ENCODE measurements at regions not wholly inside any gene's neighbourhood (a gene's known extent, or its start where the extent isn't known, plus 50 kb on each side); places are given as distances from the start of the nearest gene placed in this dataset.

DNA sequence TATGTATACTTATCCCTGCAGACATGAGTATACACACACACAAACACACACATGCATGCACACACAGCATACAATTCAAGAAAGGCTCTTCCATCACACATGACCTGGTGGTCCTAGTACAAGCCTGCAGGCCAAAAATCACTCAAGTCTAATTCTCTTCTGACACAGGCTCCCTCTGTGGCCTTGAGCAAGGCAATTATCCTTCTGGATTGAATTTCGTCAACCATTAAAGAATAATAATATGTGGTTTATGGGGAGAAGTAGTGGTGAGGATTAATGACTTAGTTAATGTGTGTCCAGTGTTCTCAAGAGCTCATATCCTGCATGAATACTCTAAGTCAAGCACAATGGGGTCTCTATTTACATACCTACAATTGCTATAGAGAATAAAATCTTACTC, 161.8 kb upstream of the KIAA1217 start:
- TF ChIP-seq, protein P1, sequence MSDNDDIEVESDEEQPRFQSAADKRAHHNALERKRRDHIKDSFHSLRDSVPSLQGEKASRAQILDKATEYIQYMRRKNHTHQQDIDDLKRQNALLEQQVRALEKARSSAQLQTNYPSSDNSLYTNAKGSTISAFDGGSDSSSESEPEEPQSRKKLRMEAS (IDR thresholded peaks at IDR 0.05): no peak
- TF ChIP-seq NFIC (IDR thresholded peaks at IDR 0.05) (no peak), RAD21 (IDR thresholded peaks at IDR 0.05; ENCODE audit: low read depth) (no peak), EGR1 (IDR thresholded peaks at IDR 0.05) (no peak), FOXM1 (IDR thresholded peaks at IDR 0.05; ENCODE audit: borderline replicate concordance, low read depth) (no peak), EP300 (IDR thresholded peaks at IDR 0.05; ENCODE audit: borderline replicate concordance) (no peak), CEBPB (IDR thresholded peaks at IDR 0.05) (no peak), TEAD4 (IDR thresholded peaks at IDR 0.05) (no peak)
- TF ChIP-seq, protein P2, sequence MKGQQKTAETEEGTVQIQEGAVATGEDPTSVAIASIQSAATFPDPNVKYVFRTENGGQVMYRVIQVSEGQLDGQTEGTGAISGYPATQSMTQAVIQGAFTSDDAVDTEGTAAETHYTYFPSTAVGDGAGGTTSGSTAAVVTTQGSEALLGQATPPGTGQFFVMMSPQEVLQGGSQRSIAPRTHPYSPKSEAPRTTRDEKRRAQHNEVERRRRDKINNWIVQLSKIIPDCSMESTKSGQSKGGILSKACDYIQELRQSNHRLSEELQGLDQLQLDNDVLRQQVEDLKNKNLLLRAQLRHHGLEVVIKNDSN (IDR thresholded peaks at IDR 0.05): no peak
- TF ChIP-seq, protein P3, sequence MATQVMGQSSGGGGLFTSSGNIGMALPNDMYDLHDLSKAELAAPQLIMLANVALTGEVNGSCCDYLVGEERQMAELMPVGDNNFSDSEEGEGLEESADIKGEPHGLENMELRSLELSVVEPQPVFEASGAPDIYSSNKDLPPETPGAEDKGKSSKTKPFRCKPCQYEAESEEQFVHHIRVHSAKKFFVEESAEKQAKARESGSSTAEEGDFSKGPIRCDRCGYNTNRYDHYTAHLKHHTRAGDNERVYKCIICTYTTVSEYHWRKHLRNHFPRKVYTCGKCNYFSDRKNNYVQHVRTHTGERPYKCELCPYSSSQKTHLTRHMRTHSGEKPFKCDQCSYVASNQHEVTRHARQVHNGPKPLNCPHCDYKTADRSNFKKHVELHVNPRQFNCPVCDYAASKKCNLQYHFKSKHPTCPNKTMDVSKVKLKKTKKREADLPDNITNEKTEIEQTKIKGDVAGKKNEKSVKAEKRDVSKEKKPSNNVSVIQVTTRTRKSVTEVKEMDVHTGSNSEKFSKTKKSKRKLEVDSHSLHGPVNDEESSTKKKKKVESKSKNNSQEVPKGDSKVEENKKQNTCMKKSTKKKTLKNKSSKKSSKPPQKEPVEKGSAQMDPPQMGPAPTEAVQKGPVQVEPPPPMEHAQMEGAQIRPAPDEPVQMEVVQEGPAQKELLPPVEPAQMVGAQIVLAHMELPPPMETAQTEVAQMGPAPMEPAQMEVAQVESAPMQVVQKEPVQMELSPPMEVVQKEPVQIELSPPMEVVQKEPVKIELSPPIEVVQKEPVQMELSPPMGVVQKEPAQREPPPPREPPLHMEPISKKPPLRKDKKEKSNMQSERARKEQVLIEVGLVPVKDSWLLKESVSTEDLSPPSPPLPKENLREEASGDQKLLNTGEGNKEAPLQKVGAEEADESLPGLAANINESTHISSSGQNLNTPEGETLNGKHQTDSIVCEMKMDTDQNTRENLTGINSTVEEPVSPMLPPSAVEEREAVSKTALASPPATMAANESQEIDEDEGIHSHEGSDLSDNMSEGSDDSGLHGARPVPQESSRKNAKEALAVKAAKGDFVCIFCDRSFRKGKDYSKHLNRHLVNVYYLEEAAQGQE (IDR thresholded peaks at IDR 0.05; ENCODE audit: low read depth): no peak

DNA sequence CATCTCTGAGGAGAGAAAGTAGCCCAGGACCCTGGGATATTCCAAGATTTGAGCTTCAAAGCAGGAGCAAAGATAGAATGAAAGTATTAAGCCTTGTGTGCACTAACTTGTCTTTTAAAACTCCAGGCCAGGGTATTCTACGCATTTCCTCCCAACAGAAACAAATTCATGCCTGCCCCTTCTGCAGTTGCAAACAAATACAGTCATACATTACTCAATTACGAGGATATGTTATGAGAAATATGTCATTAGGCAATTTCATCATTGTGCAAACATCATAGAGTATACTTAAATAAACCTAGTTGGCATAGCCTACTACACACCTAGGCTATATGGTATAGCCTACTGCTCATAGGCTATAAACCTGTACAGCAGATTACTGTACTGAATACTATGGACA, 154.5 kb upstream of the KIAA1217 start:
- TF ChIP-seq TAF1 (IDR thresholded peaks at IDR 0.05; ENCODE audit: low read depth): no peak

DNA sequence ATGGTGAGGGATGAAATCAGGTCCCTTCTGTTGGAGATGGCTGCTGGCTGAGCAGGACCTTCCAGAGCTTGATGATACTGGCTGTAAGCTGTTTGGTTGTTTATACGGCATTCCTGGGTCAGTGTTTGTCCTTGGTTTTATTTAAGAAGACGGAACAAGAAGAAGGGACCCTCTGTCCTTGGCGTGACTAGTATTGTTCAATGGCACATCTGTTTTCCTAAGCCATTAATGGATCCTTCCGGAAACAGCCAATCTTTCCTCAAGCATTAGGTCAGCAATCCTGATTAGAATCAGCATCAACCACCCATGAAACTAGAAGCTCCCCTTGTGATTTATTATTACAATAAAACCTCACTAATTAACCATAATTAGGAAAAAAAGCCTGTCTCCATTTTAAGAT, 128.7 kb upstream of the KIAA1217 start:
- no peak for TF ChIP-seq RAD21 (IDR thresholded peaks at IDR 0.05; ENCODE audit: low read depth)
- no peak for TF ChIP-seq YY1 (IDR thresholded peaks at IDR 0.05; ENCODE audit: low read depth)
- TF ChIP-seq NFIC (IDR thresholded peaks at IDR 0.05): no peak
- TF ChIP-seq FOXM1 (IDR thresholded peaks at IDR 0.05; ENCODE audit: borderline replicate concordance, low read depth): no peak
- TF ChIP-seq ZBTB7A (IDR thresholded peaks at IDR 0.05; ENCODE audit: low read depth): no peak
- TF ChIP-seq, protein P3 (IDR thresholded peaks at IDR 0.05; ENCODE audit: low read depth): no peak
- TF ChIP-seq, protein P2 (IDR thresholded peaks at IDR 0.05): no peak
- TF ChIP-seq EP300 (IDR thresholded peaks at IDR 0.05; ENCODE audit: borderline replicate concordance): no peak
- no peak for TF ChIP-seq EGR1 (IDR thresholded peaks at IDR 0.05)
- no peak for TF ChIP-seq TAF1 (IDR thresholded peaks at IDR 0.05; ENCODE audit: low read depth)
- TF ChIP-seq TCF12 (IDR thresholded peaks at IDR 0.05; ENCODE audit: low read depth): no peak
- no peak for TF ChIP-seq TEAD4 (IDR thresholded peaks at IDR 0.05)
- no peak for TF ChIP-seq CREB1 (IDR thresholded peaks at IDR 0.05; ENCODE audit: low read depth)
- TF ChIP-seq, protein P1 (IDR thresholded peaks at IDR 0.05): no peak

DNA sequence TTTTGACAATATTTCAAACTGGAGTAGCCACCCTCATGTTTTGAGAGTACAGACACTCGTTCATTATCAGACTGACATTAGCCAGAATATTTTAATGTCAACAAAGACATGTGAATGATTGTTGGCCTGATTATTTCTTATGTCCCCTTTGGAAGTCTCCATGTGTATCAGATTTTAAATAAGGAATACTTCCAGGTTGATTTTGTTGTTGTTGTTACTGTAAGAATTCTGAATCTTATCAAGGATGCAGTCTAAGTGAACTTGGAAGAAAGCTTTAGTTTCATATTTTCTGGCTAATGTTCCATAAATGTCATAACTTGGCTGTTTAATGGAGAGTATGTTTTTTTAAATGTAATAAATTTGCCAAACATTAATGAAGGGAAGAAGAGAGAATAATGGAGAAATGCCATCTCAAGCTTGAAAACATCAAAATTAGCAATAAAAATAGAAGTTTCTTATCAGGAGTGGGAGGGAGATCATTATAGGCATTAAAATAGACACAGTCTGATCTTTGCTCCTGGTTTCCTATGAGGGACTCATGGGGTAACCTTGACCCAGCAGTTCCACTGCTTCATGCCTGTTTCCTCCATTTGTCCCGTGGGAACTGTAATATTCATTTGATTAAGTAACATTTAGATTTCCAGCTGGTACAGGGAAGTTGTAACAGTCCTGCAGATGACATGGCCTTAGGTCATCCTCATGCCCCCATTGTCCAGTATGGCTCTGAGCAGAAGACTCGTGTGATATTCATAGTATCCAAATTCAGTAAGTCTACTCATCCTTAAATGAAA, 122.4 kb upstream of the KIAA1217 start:
- no peak for TF ChIP-seq TAF1 (IDR thresholded peaks at IDR 0.05; ENCODE audit: low read depth)
- no peak for TF ChIP-seq NFIC (IDR thresholded peaks at IDR 0.05)
- no peak for TF ChIP-seq YY1 (IDR thresholded peaks at IDR 0.05; ENCODE audit: low read depth)
- TF ChIP-seq, protein P2 (IDR thresholded peaks at IDR 0.05): no peak
- TF ChIP-seq TCF12 (IDR thresholded peaks at IDR 0.05; ENCODE audit: low read depth): no peak
- TF ChIP-seq EP300 (IDR thresholded peaks at IDR 0.05; ENCODE audit: borderline replicate concordance): no peak
- TF ChIP-seq TEAD4 (IDR thresholded peaks at IDR 0.05): no peak
- no peak for TF ChIP-seq ZBTB7A (IDR thresholded peaks at IDR 0.05; ENCODE audit: low read depth)
- no peak for TF ChIP-seq FOXM1 (IDR thresholded peaks at IDR 0.05; ENCODE audit: borderline replicate concordance, low read depth)
- TF ChIP-seq, protein P1 (IDR thresholded peaks at IDR 0.05): no peak
- TF ChIP-seq CREB1 (IDR thresholded peaks at IDR 0.05; ENCODE audit: low read depth): no peak
- TF ChIP-seq CEBPB (IDR thresholded peaks at IDR 0.05): no peak

DNA sequence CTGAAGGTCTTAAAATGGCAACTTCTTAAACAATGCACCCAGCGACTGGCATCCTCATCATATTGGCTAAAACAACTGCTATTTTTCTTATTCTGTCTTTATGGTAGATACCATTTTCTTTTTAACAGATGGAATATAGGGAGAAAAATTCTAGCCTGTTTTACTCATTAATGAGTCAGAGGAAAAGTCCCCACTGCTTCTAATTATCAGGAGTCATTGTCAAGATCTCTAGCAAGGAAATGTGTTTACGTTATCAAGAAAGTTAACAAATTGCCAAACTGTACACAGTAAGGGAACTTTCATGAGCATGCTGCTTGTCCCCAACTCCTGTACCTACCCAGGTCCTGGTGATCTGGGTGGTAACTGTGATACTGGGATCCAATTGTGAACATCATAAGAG, 117.7 kb upstream of the KIAA1217 start:
- TF ChIP-seq TEAD4 (IDR thresholded peaks at IDR 0.05) (no peak), RAD21 (IDR thresholded peaks at IDR 0.05; ENCODE audit: low read depth) (no peak), FOXM1 (IDR thresholded peaks at IDR 0.05; ENCODE audit: borderline replicate concordance, low read depth) (no peak)

Data from Ishikawa (cell line).